ENCODE measurements at regions not wholly inside any gene's neighbourhood (a gene's known extent, or its start where the extent isn't known, plus 50 kb on each side); places are given as distances from the start of the nearest gene placed in this dataset.

- DNase-seq (ENCODE audit: extremely low read depth in 1 of 4, low spot score in 3 of 4) (no peak), FAIRE-seq (no peak), ATAC-seq (no peak)
- Histone ChIP-seq H2AFZ (ENCODE audit: low read depth, low read length) (no peak overlapping the region), H3K79me2 (ENCODE audit: control insufficient read depth, insufficient read depth, low read length) (no peaks in the 10 kb centered on the region), H3K4me3 (no peak overlapping the region), H3K27me3 (ENCODE audit: control insufficient read depth in 2 of 2, insufficient read depth in 2 of 2, low read length in 2 of 2) (peaks cover 31 to 91% of the 10 kb centered on the region in 2 experiments), H3K4me1 (replicated peaks in 1 of 2; ENCODE audit: control insufficient read depth in 2 of 2, insufficient read depth in 2 of 2, low read length in 2 of 2) (no peaks in the 10 kb centered on the region), H4K20me1 (replicated peaks; ENCODE audit: control insufficient read depth, insufficient read depth, low read length) (no peaks in the 10 kb centered on the region; the same call in none of the 2 replicates), H3K9me1 (ENCODE audit: control insufficient read depth, insufficient read depth, low read length) (no peaks in the 10 kb centered on the region), H3K4me2 (ENCODE audit: insufficient read depth, low read length) (no peak overlapping the region), H3K27ac (ENCODE audit: extremely low read depth, low read depth, low read length) (no peak overlapping the region), H3K9me3 (replicated peaks; ENCODE audit: control insufficient read depth, insufficient read depth, low read depth, low read length) (no peaks in the 10 kb centered on the region), H3K9ac (ENCODE audit: insufficient read depth in 1 of 2, low read depth in 2 of 2, low read length in 2 of 2) (no peak overlapping the region), H3K36me3 (ENCODE audit: control insufficient read depth, insufficient read depth, low read length) (no peaks in the 10 kb centered on the region)
- ChIA-PET POLR2A (interaction anchor here (0.8 to 1.3 kb wide), 2 partner anchors 9 to 11 kb away, joined by 3 read pairs; no protein-coding TSS in a partner anchor), CTCF (ENCODE audit: low intra/inter-chr PET ratio) (no interaction called here)
- BruUV-seq (replicated peaks), result no TSS peak
- in situ Hi-C loops (cut with MboI), result no loop called here
- no peak for TF ChIP-seq ZNF384 (IDR thresholded peaks at IDR 0.05; ENCODE audit: low read depth, low read length)
- no peak for TF ChIP-seq ZBTB7A (IDR thresholded peaks at IDR 0.05; ENCODE audit: borderline replicate concordance, control insufficient read depth, low read depth, low read length)
- no peak for TF ChIP-seq SMARCC2 (IDR thresholded peaks at IDR 0.05; ENCODE audit: low read depth)
- no peak for TF ChIP-seq ZBTB40 (IDR thresholded peaks at IDR 0.05)
- no peak for TF ChIP-seq ZBTB40 (CRISPR knock-in tag; IDR thresholded peaks at IDR 0.05)
- 0% methylated on average over 12 of the region's 12 CpGs for WGBS (ENCODE audit: insufficient coverage, low coverage, missing lambda C conversion rate)
- intact Hi-C loops (cut with micrococcal nuclease), result no loop called here
Measured at GRCh38 chr9:134492281-134492691, 149.3 kb upstream of the COL5A1 start.
